ENCODE measurements at regions not wholly inside any gene's neighbourhood (a gene's known extent, or its start where the extent isn't known, plus 50 kb on each side); places are given as distances from the start of the nearest gene placed in this dataset.

DNA sequence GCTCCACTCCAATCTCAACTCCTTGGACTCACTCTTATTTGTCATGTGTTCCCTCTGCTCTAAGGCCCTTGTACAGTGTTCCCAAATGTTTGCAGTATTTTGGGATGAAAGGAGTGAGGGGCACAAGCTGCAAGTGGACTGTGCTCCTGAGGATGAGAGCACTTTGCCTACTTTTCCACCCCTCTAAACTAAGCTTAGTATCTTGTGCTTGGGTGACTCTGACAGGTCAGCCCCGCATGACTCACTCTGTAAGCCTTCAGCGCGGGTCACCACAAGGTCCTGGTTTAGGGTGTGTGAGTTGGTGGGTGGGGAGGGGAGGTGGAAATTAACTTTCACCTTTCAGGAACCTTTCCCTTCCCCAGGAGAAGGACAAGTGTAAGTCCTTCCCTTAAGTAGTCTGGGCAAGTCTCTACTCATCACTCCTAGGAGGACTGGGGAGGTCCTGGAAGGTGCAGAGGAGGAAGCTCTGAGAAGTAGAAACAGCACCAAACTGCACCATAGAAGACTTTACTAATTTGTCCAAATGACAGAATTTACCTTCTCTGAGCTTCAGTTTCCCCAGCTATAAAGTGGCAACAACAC, 68.8 kb upstream of the EPB41L1 start (continued):
- no peak for TF ChIP-seq CHD7 (IDR thresholded peaks at IDR 0.05; ENCODE audit: insufficient replicate concordance, low read length)
